Natural killer cell treated with Interleukin-12 subunit alpha and Interleukin-12 subunit beta and Interleukin-15 and Interleukin-18, amount 100 ng/mL, for 72 hours (primary cell): ENCODE measurements at regions not wholly inside any gene's neighbourhood (a gene's known extent, or its start where the extent isn't known, plus 50 kb on each side); places are given as distances from the start of the nearest gene placed in this dataset.
A peak's percentile ranks its signal among the peaks of the same experiment; 100 is the strongest.

ENCODE experiments used
- ATAC-seq, 2 donors: fragments of 150-1000 bp; cut with Tn5 transposase in 1 of 2; sonication (Bioruptor Pico), chemical (Tn5 transposase) in 1 of 2; 2 replicates each; pipeline ENCODE4 v1.10.0; 2021
- DNase-seq: peaks from one replicate; pipeline ENCODE4 v3.0.0; 2022; ENCODE audit warnings: low spot score
- H3K27ac Mint-ChIP-seq, 2 donors: 1 replicate in 1 of 2; 2 replicates in 1 of 2; pipeline ENCODE4 v1.8.0; 2022; ENCODE audit warnings: mixed read lengths in 2 of 2, mild to moderate bottlenecking in 1 of 2, moderate library complexity in 1 of 2
- H3K27me3 Mint-ChIP-seq, 2 donors: 1 replicate in 1 of 2; 2 replicates in 1 of 2; pipeline ENCODE4 v1.8.0; 2022; ENCODE audit warnings: mixed read lengths in 2 of 2
- H3K36me3 Mint-ChIP-seq: one replicate; pipeline ENCODE4 v1.8.0; 2022; ENCODE audit warnings: mixed read lengths
- H3K4me1 Mint-ChIP-seq, 2 donors: 1 replicate in 1 of 2; 2 replicates in 1 of 2; pipeline ENCODE4 v1.8.0; 2022; ENCODE audit warnings: low read depth in 2 of 2, mixed read lengths in 2 of 2, mild to moderate bottlenecking in 1 of 2
- H3K4me3 Mint-ChIP-seq: one replicate; pipeline ENCODE4 v1.8.0; 2022; ENCODE audit warnings: mixed read lengths
- H3K9me3 Mint-ChIP-seq: 2 replicates; pipeline ENCODE4 v1.8.0; 2022; ENCODE audit warnings: mixed read lengths

GRCh38 chr21:14736672-14737071, 190.6 kb upstream of the SAMSN1 start:
- no peak for DNase-seq
- no peaks in the 10 kb centered on the region for H3K36me3 Mint-ChIP-seq
- no peaks in the 10 kb centered on the region for H3K27me3 Mint-ChIP-seq
- peak; percentile 64 to 75 for ATAC-seq
- peaks cover 42 to 49% of the 10 kb centered on the region in 2 donors for H3K4me1 Mint-ChIP-seq
- no peaks in the 10 kb centered on the region for H3K9me3 Mint-ChIP-seq
- peak overlapping the region; percentile 78 to 91 for H3K27ac Mint-ChIP-seq
- peak overlapping the region; percentile 76 for H3K4me3 Mint-ChIP-seq

GRCh38 chr21:14736162-14736561, 190.0 kb upstream of the SAMSN1 start:
- DNase-seq (no peak), ATAC-seq (peak; percentile 61 to 78)
- no peaks in the 10 kb centered on the region for H3K36me3 Mint-ChIP-seq
- H3K9me3 Mint-ChIP-seq: no peaks in the 10 kb centered on the region
- H3K4me1 Mint-ChIP-seq: peaks cover 42 to 49% of the 10 kb centered on the region in 2 donors
- H3K27ac Mint-ChIP-seq: peak overlapping the region; percentile 78 to 91
- peak overlapping the region; percentile 76 for H3K4me3 Mint-ChIP-seq
- no peaks in the 10 kb centered on the region for H3K27me3 Mint-ChIP-seq

GRCh38 chr21:14734833-14735232, 188.7 kb upstream of the SAMSN1 start:
- no peaks in the 10 kb centered on the region for H3K36me3 Mint-ChIP-seq
- H3K9me3 Mint-ChIP-seq: no peaks in the 10 kb centered on the region
- ATAC-seq (no peak), DNase-seq (no peak)
- no peaks in the 10 kb centered on the region for H3K27me3 Mint-ChIP-seq
- peaks cover 41 to 49% of the 10 kb centered on the region in 2 donors for H3K4me1 Mint-ChIP-seq
- H3K4me3 Mint-ChIP-seq: no peak overlapping the region
- H3K27ac Mint-ChIP-seq: peak overlapping the region; percentile 78 to 91

- Mint-ChIP-seq H3K27ac (peak overlapping the region in 1 of 2 donors; percentile 13), H3K4me1 (peaks cover 36 to 43% of the 10 kb centered on the region in 2 donors), H3K9me3 (no peaks in the 10 kb centered on the region), H3K36me3 (no peaks in the 10 kb centered on the region), H3K27me3 (no peaks in the 10 kb centered on the region), H3K4me3 (no peak overlapping the region)
- DNase-seq (no peak), ATAC-seq (peak in 1 of 2 donors; percentile 50)
Measured at GRCh38 chr21:14734191-14734590, 188.1 kb upstream of the SAMSN1 start.

GRCh38 chr21:14725219-14725618, 179.1 kb upstream of the SAMSN1 start:
- Mint-ChIP-seq H3K9me3 (no peaks in the 10 kb centered on the region), H3K4me3 (no peak overlapping the region), H3K27ac (no peak overlapping the region), H3K27me3 (peaks cover 0 to 2% of the 10 kb centered on the region in 2 donors), H3K36me3 (no peaks in the 10 kb centered on the region), H3K4me1 (peaks cover 0 to 2% of the 10 kb centered on the region in 2 donors)
- DNase-seq (no peak), ATAC-seq (no peak)

- Mint-ChIP-seq H3K9me3 (no peaks in the 10 kb centered on the region), H3K4me3 (no peak overlapping the region), H3K27ac (no peak overlapping the region), H3K4me1 (peaks cover 0 to 4% of the 10 kb centered on the region in 2 donors), H3K27me3 (peaks cover 0 to 2% of the 10 kb centered on the region in 2 donors), H3K36me3 (no peaks in the 10 kb centered on the region)
- DNase-seq (no peak), ATAC-seq (no peak)
Measured at GRCh38 chr21:14722841-14723483, 176.8 kb upstream of the SAMSN1 start.

- no peaks in the 10 kb centered on the region for H3K9me3 Mint-ChIP-seq
- peaks cover 0 to 4% of the 10 kb centered on the region in 2 donors for H3K4me1 Mint-ChIP-seq
- no peaks in the 10 kb centered on the region for H3K36me3 Mint-ChIP-seq
- peaks cover 0 to 5% of the 10 kb centered on the region in 2 donors for H3K27me3 Mint-ChIP-seq
- H3K27ac Mint-ChIP-seq: no peak overlapping the region
- no peak for ATAC-seq
- no peak overlapping the region for H3K4me3 Mint-ChIP-seq
- no peak for DNase-seq
Measured at GRCh38 chr21:14720237-14720636, 174.1 kb upstream of the SAMSN1 start.

GRCh38 chr21:14718951-14719350, 172.8 kb upstream of the SAMSN1 start:
- H3K27ac Mint-ChIP-seq: no peak overlapping the region
- H3K4me3 Mint-ChIP-seq: no peak overlapping the region

GRCh38 chr21:14716761-14717396, 170.8 kb upstream of the SAMSN1 start:
- Mint-ChIP-seq H3K27me3 (peaks cover 0 to 2% of the 10 kb centered on the region in 2 donors), H3K27ac (no peak overlapping the region), H3K4me1 (peaks cover 2 to 4% of the 10 kb centered on the region in 2 donors), H3K4me3 (no peak overlapping the region), H3K9me3 (peaks cover 2% of the 10 kb centered on the region), H3K36me3 (no peaks in the 10 kb centered on the region)
- ATAC-seq (no peak), DNase-seq (no peak)

More at GRCh38 chr21:14718951-14719350, 172.8 kb upstream of the SAMSN1 start:
- no peak for ATAC-seq
- Mint-ChIP-seq H3K9me3 (no peaks in the 10 kb centered on the region), H3K36me3 (no peaks in the 10 kb centered on the region), H3K4me1 (peaks cover 0 to 4% of the 10 kb centered on the region in 2 donors), H3K27me3 (peaks cover 0 to 5% of the 10 kb centered on the region in 2 donors)
- no peak for DNase-seq

GRCh38 chr21:14713109-14713508, 167.0 kb upstream of the SAMSN1 start:
- peaks cover 0 to 2% of the 10 kb centered on the region in 2 donors for H3K27me3 Mint-ChIP-seq
- peaks cover 4% of the 10 kb centered on the region for H3K9me3 Mint-ChIP-seq
- DNase-seq (no peak), ATAC-seq (no peak)
- H3K4me1 Mint-ChIP-seq: peaks cover 0 to 3% of the 10 kb centered on the region in 2 donors
- peaks cover 4% of the 10 kb centered on the region for H3K36me3 Mint-ChIP-seq
- H3K4me3 Mint-ChIP-seq: no peak overlapping the region
- no peak overlapping the region for H3K27ac Mint-ChIP-seq

- DNase-seq: no peak
- Mint-ChIP-seq H3K9me3 (peaks cover 4% of the 10 kb centered on the region), H3K4me1 (peaks cover 0 to 5% of the 10 kb centered on the region in 2 donors), H3K27me3 (peaks cover 0 to 2% of the 10 kb centered on the region in 2 donors), H3K4me3 (no peak overlapping the region), H3K36me3 (peaks cover 4% of the 10 kb centered on the region), H3K27ac (no peak overlapping the region)
- ATAC-seq: no peak
Measured at GRCh38 chr21:14712121-14712715, 166.1 kb upstream of the SAMSN1 start.

GRCh38 chr21:14711287-14711686, 165.2 kb upstream of the SAMSN1 start:
- Mint-ChIP-seq H3K36me3 (peaks cover 4% of the 10 kb centered on the region), H3K4me1 (peaks cover 9 to 14% of the 10 kb centered on the region in 2 donors), H3K27ac (no peak overlapping the region), H3K4me3 (no peak overlapping the region), H3K27me3 (no peaks in the 10 kb centered on the region), H3K9me3 (peaks cover 4% of the 10 kb centered on the region)
- no peak for DNase-seq
- no peak for ATAC-seq

- Mint-ChIP-seq H3K36me3 (peaks cover 4% of the 10 kb centered on the region), H3K27ac (no peak overlapping the region), H3K9me3 (peaks cover 4% of the 10 kb centered on the region), H3K4me3 (no peak overlapping the region), H3K27me3 (no peaks in the 10 kb centered on the region), H3K4me1 (peaks cover 13 to 16% of the 10 kb centered on the region in 2 donors)
- no peak for DNase-seq
- no peak for ATAC-seq
Measured at GRCh38 chr21:14707511-14708020, 161.5 kb upstream of the SAMSN1 start.
